HG02623 (cell line): ENCODE measurements at regions not wholly inside any gene's neighbourhood (a gene's known extent, or its start where the extent isn't known, plus 50 kb on each side); places are given as distances from the start of the nearest gene placed in this dataset.
"Not testable (repeated sequence)": the region's sequence is repeated elsewhere in the genome, so short reads cannot be mapped to it uniquely, and the experiment has no call there.

Experiments used
- ATAC-seq: cut with Tn5 transposase; IDR thresholded peaks from one replicate; pipeline ENCODE4 v1.9.1; 2021; ENCODE audit warnings: moderate library complexity; ENCODE audit not compliant: unreplicated experiment

GRCh38 chr3:109648027-109648426 is 310.7 kb upstream of the DPPA4 start:
- ATAC-seq = no peak

GRCh38 chr3:109656225-109656624 is 318.9 kb upstream of the DPPA4 start:
- no peak for ATAC-seq

- no peak for ATAC-seq
Measured at GRCh38 chr3:109678600-109678999, 341.3 kb upstream of the DPPA4 start.

- no peak for ATAC-seq
Measured at GRCh38 chr3:109679664-109680063, 342.3 kb upstream of the DPPA4 start.

- no peak for ATAC-seq
Measured at GRCh38 chr3:109683746-109684145, 346.4 kb upstream of the DPPA4 start.

GRCh38 chr3:109685084-109686079 is 348.0 kb upstream of the DPPA4 start:
- ATAC-seq = no peak

GRCh38 chr3:109687626-109688025 is 350.3 kb upstream of the DPPA4 start:
- ATAC-seq = no peak

- ATAC-seq = no peak
Measured at GRCh38 chr3:109696932-109697331, 359.6 kb upstream of the DPPA4 start.

- peak; percentile 76 for ATAC-seq
Measured at GRCh38 chr3:109702252-109702651, 364.9 kb upstream of the DPPA4 start.

GRCh38 chr3:109702976-109703375 is 365.6 kb upstream of the DPPA4 start:
- no peak for ATAC-seq

GRCh38 chr3:109705133-109705532 is 367.8 kb upstream of the DPPA4 start:
- not testable (repeated sequence) for ATAC-seq

- ATAC-seq = no peak
Measured at GRCh38 chr3:109707617-109708016, 370.3 kb upstream of the DPPA4 start.

- ATAC-seq = no peak
Measured at GRCh38 chr3:109713288-109713687, 375.9 kb upstream of the DPPA4 start.

GRCh38 chr3:109715707-109716106 is 378.4 kb upstream of the DPPA4 start:
- ATAC-seq = no peak

GRCh38 chr3:109718850-109719249 is 381.5 kb upstream of the DPPA4 start:
- no peak for ATAC-seq

- no peak for ATAC-seq
Measured at GRCh38 chr3:109728861-109729494, 391.6 kb upstream of the DPPA4 start.

- peak; percentile 95 for ATAC-seq
Measured at GRCh38 chr3:109731639-109732473, 394.5 kb upstream of the DPPA4 start.

- no peak for ATAC-seq
Measured at GRCh38 chr3:109743981-109744380, 406.6 kb upstream of the DPPA4 start.

- ATAC-seq = no peak
Measured at GRCh38 chr3:109772520-109772919, 435.2 kb upstream of the DPPA4 start.

- ATAC-seq = no peak
Measured at GRCh38 chr3:109774108-109774507, 436.8 kb upstream of the DPPA4 start.

- ATAC-seq = no peak
Measured at GRCh38 chr3:109784285-109784684, 446.9 kb upstream of the DPPA4 start.
